Vagina (tissue), 2 donors: ENCODE measurements at regions not wholly inside any gene's neighbourhood (a gene's known extent, or its start where the extent isn't known, plus 50 kb on each side); places are given as distances from the start of the nearest gene placed in this dataset.

Experiments
- POLR2A ChIP-seq, 2 donors: fragments of 450-650 bp; IDR thresholded peaks; one replicate each; pipeline ENCODE4 v1.6.1; 2017; ENCODE audit warnings: antibody characterized with exemption in 2 of 2, mild to moderate bottlenecking in 2 of 2, moderate library complexity in 2 of 2
- POLR2AphosphoS5 ChIP-seq, 2 donors: sonication (generic); formaldehyde crosslinking; IDR thresholded peaks; one replicate each; pipeline ENCODE4 v1.9.0; 2017; ENCODE audit warnings: antibody characterized with exemption in 2 of 2, mild to moderate bottlenecking in 2 of 2, low read depth in 1 of 2; ENCODE audit not compliant: insufficient read depth in 1 of 2
- TF ChIP-seq, protein P1 (sequence below), 3 experiments: fragments of 450-650 bp in 2 of 3; fragments of 200-600 bp in 1 of 3; sonication (generic) in 1 of 3; IDR thresholded peaks; one replicate each; pipeline ENCODE4 v1.5.1; 2017 to 2019; ENCODE audit warnings: antibody characterized with exemption in 3 of 3, mild to moderate bottlenecking in 2 of 3, moderate library complexity in 2 of 3

DNA sequence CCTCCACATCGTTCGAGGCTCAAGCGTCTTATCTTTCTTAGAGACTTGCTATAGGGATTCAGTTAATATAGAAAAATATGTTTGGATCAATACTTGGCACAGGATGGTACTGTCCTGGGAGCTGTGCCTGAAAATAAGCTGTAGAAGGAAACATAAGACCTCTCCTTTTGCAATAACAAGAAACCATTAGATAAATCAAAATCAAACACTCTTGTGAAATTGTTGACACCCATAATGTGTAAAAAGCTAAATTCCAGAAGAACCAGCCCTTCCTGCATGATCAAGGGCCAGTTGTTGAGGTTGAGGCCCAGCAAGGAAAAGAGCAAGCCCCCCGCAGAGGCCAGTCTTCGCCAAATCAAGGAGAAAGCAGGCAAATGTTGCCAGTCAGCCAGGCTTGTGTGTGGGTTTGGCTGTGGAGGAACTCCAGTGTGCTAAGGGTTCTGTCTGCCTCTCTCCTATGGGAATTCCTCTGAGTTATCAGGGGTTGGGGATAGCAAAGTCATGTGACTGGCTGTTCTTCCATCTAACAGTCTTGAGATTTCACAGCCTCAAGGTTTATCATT is 185.7 kb downstream of the ACKR3 start:
- TF ChIP-seq, protein P1, sequence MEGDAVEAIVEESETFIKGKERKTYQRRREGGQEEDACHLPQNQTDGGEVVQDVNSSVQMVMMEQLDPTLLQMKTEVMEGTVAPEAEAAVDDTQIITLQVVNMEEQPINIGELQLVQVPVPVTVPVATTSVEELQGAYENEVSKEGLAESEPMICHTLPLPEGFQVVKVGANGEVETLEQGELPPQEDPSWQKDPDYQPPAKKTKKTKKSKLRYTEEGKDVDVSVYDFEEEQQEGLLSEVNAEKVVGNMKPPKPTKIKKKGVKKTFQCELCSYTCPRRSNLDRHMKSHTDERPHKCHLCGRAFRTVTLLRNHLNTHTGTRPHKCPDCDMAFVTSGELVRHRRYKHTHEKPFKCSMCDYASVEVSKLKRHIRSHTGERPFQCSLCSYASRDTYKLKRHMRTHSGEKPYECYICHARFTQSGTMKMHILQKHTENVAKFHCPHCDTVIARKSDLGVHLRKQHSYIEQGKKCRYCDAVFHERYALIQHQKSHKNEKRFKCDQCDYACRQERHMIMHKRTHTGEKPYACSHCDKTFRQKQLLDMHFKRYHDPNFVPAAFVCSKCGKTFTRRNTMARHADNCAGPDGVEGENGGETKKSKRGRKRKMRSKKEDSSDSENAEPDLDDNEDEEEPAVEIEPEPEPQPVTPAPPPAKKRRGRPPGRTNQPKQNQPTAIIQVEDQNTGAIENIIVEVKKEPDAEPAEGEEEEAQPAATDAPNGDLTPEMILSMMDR (IDR thresholded peaks at IDR 0.05) = no peak
- TF ChIP-seq POLR2AphosphoS5 (IDR thresholded peaks at IDR 0.05; ENCODE audit: insufficient read depth in 1 of 2, low read depth in 1 of 2) (no peak), POLR2A (IDR thresholded peaks at IDR 0.05) (no peak)
